Panc1 (cell line): ENCODE measurements at regions not wholly inside any gene's neighbourhood (a gene's known extent, or its start where the extent isn't known, plus 50 kb on each side); places are given as distances from the start of the nearest gene placed in this dataset.

Experiments used
- ATAC-seq: fragments of 200-7000 bp; cut with Tn5 transposase; 2 replicates; pipeline ENCODE4 v1.9.1; 2020; ENCODE audit warnings: mild to moderate bottlenecking, moderate library complexity
- BruUV-seq: library from RNA; stranded (reverse); fragments of 400-500 nt; replicated peaks from 2 replicates; lab custom pipeline; 2021; lab: Mats Ljungman, UMichigan
- CTCF ChIA-PET: fragments of 300-600 bp; sonication (Branson Sonifier 250); formaldehyde crosslinking; loops from one replicate; lab custom pipeline; 2022; ENCODE audit warnings: antibody characterized with exemption; lab: Charles Lee
- POLR2A ChIA-PET: fragments of 300-600 bp; sonication (Branson Sonifier 250); formaldehyde crosslinking; loops from one replicate; lab custom pipeline; 2022; ENCODE audit warnings: antibody characterized with exemption; lab: Charles Lee
- DNase-seq: peaks from one replicate; pipeline ENCODE4 v3.0.0-alpha.2; 2010; ENCODE audit warnings: low read depth, low spot score
- H3K27ac ChIP-seq: 2 replicates; pipeline ENCODE4 v1.5.1; 2011; ENCODE audit warnings: mild to moderate bottlenecking, low read length, inconsistent platforms
- H3K27me3 ChIP-seq: fragments of 200-500 bp; sonication (Bioruptor generic); 2 replicates; pipeline ENCODE4 v1.6.0; 2014; ENCODE audit warnings: low read length, inconsistent platforms; ENCODE audit not compliant: control insufficient read depth, insufficient read depth
- H3K36me3 ChIP-seq: fragments of 200-500 bp; sonication (Bioruptor generic); 2 replicates; pipeline ENCODE4 v1.5.1; 2014; ENCODE audit warnings: inconsistent platforms, mild to moderate bottlenecking, low read length, moderate library complexity; ENCODE audit not compliant: control insufficient read depth, insufficient read depth
- H3K4me1 ChIP-seq: 2 replicates; pipeline ENCODE4 v1.5.1; 2011; ENCODE audit warnings: inconsistent platforms, mild to moderate bottlenecking, low read length, moderate library complexity; ENCODE audit not compliant: control insufficient read depth, insufficient read depth
- H3K4me3 ChIP-seq, 2 experiments: 2 replicates each; pipeline ENCODE4 v1.5.1; 2011 to 2012; ENCODE audit warnings: low read depth in 2 of 2, low read length in 2 of 2, mild to moderate bottlenecking in 2 of 2, inconsistent platforms in 1 of 2, moderate library complexity in 1 of 2
- H3K9me3 ChIP-seq: fragments of 200-500 bp; sonication (Bioruptor generic); 2 replicates; pipeline ENCODE4 v1.5.1; 2014; ENCODE audit warnings: low read depth, mild to moderate bottlenecking, inconsistent platforms, low read length, moderate library complexity; ENCODE audit not compliant: control insufficient read depth, insufficient read depth
- CTCF ChIP-seq: fragments of 450-650 bp; IDR thresholded peaks from 2 replicates; pipeline ENCODE4 v1.5.1; 2017; ENCODE audit warnings: mild to moderate bottlenecking
- POLR2AphosphoS5 ChIP-seq: IDR thresholded peaks from 2 replicates; pipeline ENCODE4 v1.6.1; 2012; ENCODE audit warnings: mild to moderate bottlenecking, low read depth, low read length, moderate library complexity
- SIN3A ChIP-seq: IDR thresholded peaks from 2 replicates; pipeline ENCODE4 v1.6.1; 2012; ENCODE audit warnings: low read depth, mild to moderate bottlenecking, low read length, moderate library complexity, borderline replicate concordance; ENCODE audit not compliant: insufficient read depth
- TCF7L2 ChIP-seq: IDR thresholded peaks from 2 replicates; pipeline ENCODE4 v1.6.1; 2011; ENCODE audit warnings: mild to moderate bottlenecking, low read depth, low read length, inconsistent platforms
- in situ Hi-C: cut with HindIII; loops from 2 replicates; pipeline ENCODE4 v1.10.0; 2016; ENCODE audit warnings: low sequenced_read_pairs, low pct_unique_long_range_greater_than_20kb
- intact Hi-C: fragments of 100-400 bp; cut with micrococcal nuclease; formaldehyde crosslinking; loops from one replicate; pipeline ENCODE4 v1.10.0; 2022; ENCODE audit not compliant: unreplicated experiment
- TF ChIP-seq, protein P1 (sequence below), 2 experiments: IDR thresholded peaks; 2 replicates each; pipeline ENCODE4 v1.6.1; 2011 to 2012; ENCODE audit warnings: low read depth in 2 of 2, control low read depth in 1 of 2, low read length in 1 of 2, mild to moderate bottlenecking in 1 of 2, moderate library complexity in 1 of 2; ENCODE audit not compliant: insufficient read depth in 1 of 2

- intact Hi-C loops: no loop called here
- in situ Hi-C loops: no loop called here
- ChIA-PET POLR2A (no interaction called here), CTCF (no interaction called here)
- TF ChIP-seq, protein P1, sequence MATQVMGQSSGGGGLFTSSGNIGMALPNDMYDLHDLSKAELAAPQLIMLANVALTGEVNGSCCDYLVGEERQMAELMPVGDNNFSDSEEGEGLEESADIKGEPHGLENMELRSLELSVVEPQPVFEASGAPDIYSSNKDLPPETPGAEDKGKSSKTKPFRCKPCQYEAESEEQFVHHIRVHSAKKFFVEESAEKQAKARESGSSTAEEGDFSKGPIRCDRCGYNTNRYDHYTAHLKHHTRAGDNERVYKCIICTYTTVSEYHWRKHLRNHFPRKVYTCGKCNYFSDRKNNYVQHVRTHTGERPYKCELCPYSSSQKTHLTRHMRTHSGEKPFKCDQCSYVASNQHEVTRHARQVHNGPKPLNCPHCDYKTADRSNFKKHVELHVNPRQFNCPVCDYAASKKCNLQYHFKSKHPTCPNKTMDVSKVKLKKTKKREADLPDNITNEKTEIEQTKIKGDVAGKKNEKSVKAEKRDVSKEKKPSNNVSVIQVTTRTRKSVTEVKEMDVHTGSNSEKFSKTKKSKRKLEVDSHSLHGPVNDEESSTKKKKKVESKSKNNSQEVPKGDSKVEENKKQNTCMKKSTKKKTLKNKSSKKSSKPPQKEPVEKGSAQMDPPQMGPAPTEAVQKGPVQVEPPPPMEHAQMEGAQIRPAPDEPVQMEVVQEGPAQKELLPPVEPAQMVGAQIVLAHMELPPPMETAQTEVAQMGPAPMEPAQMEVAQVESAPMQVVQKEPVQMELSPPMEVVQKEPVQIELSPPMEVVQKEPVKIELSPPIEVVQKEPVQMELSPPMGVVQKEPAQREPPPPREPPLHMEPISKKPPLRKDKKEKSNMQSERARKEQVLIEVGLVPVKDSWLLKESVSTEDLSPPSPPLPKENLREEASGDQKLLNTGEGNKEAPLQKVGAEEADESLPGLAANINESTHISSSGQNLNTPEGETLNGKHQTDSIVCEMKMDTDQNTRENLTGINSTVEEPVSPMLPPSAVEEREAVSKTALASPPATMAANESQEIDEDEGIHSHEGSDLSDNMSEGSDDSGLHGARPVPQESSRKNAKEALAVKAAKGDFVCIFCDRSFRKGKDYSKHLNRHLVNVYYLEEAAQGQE (IDR thresholded peaks at IDR 0.05; ENCODE audit: insufficient read depth in 1 of 2, low read depth in 2 of 2, low read length in 1 of 2): no peak
- TF ChIP-seq TCF7L2: no peak
- TF ChIP-seq POLR2AphosphoS5: no peak
- no peak for TF ChIP-seq CTCF
- TF ChIP-seq SIN3A: no peak
- Histone ChIP-seq H3K27ac (no peak overlapping the region), H3K27me3 (no peaks in the 10 kb centered on the region), H3K4me3 (no peak overlapping the region), H3K9me3 (no peaks in the 10 kb centered on the region), H3K36me3 (no peaks in the 10 kb centered on the region), H3K4me1 (no peaks in the 10 kb centered on the region)
- no TSS peak for BruUV-seq
- DNase-seq (no peak), ATAC-seq (no peak)
These were observed 1202.8 kb downstream of the ROBO2 start for GRCh38 chr3:78242724-78243123.

GRCh38 chr3:78244136-78244535 lies 1204.2 kb downstream of the ROBO2 start:
- intact Hi-C loops (no loop called here), in situ Hi-C loops (no loop called here)
- ChIA-PET POLR2A (no interaction called here), CTCF (no interaction called here)
- ATAC-seq: no peak
- Histone ChIP-seq H3K36me3 (no peaks in the 10 kb centered on the region), H3K27ac (no peak overlapping the region), H3K4me3 (no peak overlapping the region), H3K9me3 (no peaks in the 10 kb centered on the region), H3K27me3 (no peaks in the 10 kb centered on the region), H3K4me1 (no peaks in the 10 kb centered on the region)
- TF ChIP-seq TCF7L2 (no peak), SIN3A (no peak), POLR2AphosphoS5 (no peak), CTCF (no peak)
- TF ChIP-seq, protein P1 (IDR thresholded peaks at IDR 0.05; ENCODE audit: insufficient read depth in 1 of 2, low read depth in 2 of 2, low read length in 1 of 2): no peak
- BruUV-seq: no TSS peak
- no peak for DNase-seq
